ENCODE measurements at regions not wholly inside any gene's neighbourhood (a gene's known extent, or its start where the extent isn't known, plus 50 kb on each side); places are given as distances from the start of the nearest gene placed in this dataset.
"Not testable (repeated sequence)": the region's sequence is repeated elsewhere in the genome, so short reads cannot be mapped to it uniquely, and the experiment has no call there.

DNA sequence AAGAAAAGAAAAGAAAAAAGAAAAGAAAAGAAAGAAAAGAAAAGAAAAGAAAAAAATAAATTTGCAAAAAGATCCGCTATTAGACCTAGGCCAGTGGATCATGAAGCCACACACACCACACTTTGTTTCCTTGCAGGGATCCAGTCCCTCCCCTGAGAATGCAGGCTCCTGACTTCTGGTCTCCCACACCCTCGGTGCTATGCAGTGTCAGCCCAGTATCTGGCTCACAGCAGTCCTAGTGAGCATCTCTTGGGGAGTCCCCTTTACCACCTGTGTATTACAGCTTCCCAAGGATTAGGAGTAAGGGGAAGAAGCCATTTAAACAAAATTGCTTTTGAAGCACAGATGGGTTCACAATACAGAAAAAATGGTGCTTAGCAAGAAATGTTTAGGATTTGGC lies 174.1 kb upstream of the IRF2BP2 start:
- not testable (repeated sequence) for DNase-seq

DNA sequence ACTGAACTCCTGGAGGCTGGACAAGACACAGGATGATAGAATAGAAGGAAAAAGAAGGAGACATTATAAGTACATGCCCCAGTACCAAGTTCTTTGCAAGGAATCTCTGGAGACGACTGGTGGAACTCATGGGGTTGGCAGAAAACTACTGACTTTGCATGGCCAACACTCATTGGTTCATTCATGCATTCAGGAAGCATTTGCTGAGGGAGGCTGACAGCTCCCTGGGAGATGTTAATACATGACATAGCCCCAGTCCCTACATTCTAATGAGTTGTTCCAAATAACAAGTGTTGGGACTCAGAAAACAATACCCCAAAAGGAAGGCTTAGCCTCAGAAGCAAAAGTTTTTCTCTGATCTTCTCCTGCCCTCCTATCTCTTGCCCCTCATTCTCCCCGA lies 172.8 kb upstream of the IRF2BP2 start:
- DNase-seq, result no peak

DNA sequence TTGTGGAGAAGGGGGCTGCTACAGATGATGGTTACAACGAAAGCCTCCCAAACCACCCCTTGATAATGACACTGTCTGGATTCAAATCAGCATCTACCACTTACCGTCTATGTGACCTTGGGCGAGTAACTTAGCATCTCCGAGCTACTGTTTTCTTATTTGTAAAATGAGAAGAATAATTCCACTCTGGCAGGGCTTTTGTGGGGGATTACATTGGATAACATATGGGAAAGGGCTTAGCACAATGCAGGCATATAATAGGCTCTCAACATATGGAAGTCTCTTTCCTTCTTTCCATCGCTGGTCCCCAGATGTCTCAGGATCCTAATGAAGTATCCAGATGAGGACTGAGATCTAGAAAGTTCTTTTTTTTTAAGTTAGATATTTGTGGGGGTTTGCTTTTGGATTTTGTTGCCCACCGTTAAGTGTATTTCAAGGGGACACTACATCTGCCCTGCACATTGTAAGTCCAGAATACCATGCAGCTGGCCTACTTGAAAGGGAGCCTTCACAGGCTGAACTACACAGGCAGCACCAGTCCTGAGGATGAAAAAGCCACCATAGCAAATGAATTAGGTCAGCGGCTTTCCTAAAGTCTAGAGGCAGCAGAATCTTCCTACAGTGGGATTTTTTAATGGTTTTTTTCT lies 172.2 kb upstream of the IRF2BP2 start:
- no peak for DNase-seq

DNA sequence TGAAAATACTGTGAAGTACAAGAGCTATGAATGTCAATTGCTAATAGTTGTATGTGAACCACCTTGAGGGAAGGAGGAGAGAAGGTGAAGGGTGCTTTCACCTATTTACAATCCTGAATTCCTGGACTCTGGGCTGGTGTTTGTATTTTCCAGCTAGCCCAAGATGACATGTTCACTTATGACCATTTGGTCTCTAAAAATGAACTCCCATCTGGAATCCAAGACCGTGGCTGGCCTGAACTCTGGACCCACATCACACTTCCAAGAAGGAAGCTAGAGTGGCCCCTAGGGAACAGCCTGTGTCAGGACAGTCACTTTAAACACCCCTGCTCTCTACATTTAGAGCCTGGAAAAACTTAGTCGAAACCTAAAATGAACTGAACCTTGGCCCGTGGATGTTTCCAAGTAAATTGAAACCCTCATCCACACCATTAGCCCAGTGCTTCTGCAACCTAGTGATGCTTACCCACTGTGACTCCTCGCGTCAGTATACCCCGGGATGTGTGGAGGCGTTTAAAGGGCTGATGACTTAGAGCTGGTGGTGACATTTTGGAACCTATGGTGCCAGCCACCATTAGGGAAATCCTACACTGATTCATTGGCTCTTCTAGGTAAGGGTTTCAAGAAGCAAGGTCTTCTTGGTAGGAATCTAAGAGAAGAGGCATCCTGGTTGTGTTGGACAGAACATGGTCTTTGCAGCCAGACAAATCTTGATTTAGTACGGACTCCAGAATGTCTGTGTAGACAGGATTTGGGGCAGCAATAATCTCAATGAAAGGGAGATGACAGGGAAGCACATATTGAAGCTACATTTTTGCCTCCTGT lies 171.5 kb upstream of the IRF2BP2 start:
- peak; percentile 54 for DNase-seq

DNA sequence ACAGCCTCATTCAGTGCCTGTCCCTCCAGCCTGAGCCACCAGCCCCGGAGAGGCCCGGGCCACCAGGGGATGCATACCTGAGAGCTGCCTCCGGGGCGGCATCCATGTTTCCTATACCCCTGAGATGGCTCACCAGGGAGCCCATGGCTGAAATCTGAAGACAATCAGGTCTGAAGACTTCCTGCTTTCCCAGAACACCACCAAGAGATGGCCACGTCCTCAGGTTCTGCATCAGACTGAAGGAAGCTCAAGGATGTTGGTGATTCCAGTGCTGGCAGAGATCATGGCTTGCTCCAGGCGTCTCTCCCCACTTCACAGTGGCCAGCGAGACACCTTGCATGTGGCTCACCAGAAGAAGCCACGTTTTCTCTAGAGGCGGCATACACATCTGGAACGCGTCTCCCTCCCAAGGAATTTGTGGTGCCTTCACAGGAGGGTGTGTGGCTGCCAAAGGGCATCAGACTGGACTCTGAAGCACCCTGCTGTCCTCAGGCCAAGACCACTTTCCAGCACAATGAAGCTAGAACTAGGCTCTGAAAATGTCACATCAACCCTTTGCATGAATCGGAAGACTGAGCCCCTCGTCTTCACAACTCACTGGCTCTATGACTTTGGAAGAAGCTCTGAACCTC lies 170.7 kb upstream of the IRF2BP2 start:
- no peak for DNase-seq

DNA sequence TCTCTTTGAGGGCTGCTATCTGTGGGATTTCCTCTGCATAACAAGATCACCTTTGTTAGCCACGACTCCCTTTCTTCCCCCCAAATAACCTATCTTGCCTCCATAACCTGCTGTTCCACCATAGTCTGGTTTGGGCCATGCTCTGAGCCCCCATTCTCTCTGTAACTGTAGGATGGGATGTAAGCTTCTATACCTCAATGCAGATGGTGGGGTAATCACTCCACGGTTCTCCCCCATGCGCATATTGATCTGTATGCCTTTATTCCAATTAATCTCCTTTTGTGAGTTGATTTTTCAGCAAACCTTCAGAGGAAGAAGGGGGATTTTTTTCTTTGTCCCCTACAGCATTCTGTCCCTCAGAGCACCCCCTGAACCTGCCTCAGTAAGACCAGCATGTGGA lies 170.1 kb upstream of the IRF2BP2 start:
- no peak for DNase-seq

DNA sequence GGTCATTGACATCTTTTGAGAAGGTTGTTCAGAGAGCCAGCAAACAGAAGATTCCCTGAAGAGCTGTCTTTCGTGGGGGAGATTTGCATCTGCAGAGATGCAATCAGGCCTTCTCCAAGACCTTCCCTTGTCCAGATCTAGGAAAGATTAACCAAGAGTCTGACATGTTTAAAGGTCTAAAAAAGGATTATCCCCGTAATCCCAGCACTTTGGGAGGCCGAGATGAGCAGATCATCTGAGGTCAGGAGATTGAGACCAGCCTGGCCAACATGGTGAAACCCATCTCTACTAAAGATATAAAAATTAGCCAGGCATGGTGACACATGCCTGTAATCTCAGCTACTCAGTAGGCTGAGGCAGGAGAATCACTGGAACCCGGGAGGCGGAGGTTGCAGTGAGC lies 169.6 kb upstream of the IRF2BP2 start:
- not testable (repeated sequence) for DNase-seq

DNA sequence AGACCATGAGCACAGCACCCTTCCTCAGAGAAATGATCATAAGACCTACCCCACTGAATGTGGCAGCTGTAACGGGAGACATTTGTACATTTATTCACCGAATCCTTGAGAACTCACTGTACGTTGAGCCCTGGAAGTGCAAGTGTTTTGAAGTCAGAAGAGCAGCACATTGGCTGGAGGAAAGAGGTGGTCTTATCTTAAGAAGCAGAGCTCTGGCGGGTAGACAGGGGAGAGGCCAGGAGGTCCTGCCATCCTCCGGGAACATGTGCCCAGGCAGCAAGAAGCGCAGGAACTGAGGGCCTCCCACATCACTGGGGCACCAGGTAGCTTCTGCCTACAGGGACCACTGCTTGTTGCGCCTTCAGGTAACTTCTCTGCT lies 169.2 kb upstream of the IRF2BP2 start:
- DNase-seq, result no peak

DNA sequence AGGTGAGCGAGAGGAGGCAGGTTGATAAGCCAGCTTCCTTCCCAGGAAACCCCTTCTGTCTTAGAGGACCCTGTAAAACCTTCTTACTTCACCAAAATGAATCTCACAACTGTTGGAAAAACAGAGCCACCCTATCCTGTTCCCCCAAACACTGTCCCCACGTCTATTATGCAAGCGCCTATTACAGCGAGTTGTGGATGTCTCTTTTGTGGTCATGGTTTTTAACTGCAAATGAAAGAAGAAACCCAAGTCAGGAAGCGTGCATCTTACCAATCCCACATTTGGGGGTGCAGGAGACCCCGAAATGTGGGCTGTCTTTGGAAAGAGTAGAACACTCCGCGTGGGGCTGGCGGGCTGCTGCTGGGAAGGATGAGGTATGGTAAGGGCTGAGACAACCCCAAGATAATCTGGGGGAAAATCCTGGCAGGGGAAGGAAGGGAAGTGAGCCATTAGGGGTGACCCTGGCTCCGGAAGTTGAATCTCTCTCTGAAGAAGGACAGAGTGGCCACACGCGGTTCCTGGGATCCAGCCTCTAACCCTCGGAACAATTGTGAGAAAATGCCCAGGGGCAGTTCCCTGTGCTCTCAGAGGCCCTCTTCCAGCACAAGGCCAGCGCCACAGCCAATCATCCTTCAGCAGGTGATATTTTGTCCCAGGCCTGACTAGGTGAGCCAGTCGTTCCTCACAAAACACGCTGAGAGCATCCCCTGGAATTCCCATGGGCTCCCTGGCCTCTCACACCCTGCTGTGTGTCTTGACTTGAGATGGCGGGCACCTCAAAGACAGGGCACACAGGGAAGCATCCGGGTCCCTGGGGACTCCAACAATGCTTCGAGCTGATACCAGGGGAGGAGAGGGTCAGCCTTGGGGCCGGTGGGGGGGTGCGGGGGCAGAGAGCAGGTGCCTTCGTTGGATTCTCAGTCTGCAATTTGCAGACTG lies 168.5 kb upstream of the IRF2BP2 start:
- DNase-seq, result no peak

DNA sequence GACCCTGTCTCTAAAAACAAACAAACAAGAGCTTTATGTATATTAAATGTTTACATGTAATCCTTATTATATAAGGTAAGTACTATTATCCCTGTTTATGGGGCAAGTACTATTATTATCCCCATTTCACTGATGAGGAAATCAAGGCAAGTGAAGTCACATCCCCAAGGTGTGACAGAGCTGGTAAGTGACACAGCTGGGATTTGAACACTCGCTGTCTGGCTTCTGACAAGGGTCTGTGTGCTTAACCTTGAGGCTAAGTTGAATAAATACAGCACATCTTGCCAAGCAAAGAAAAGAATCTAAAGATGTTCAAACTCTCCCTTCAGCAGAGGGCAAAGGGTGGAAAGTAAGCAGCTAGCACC lies 167.9 kb upstream of the IRF2BP2 start:
- DNase-seq, result no peak

DNA sequence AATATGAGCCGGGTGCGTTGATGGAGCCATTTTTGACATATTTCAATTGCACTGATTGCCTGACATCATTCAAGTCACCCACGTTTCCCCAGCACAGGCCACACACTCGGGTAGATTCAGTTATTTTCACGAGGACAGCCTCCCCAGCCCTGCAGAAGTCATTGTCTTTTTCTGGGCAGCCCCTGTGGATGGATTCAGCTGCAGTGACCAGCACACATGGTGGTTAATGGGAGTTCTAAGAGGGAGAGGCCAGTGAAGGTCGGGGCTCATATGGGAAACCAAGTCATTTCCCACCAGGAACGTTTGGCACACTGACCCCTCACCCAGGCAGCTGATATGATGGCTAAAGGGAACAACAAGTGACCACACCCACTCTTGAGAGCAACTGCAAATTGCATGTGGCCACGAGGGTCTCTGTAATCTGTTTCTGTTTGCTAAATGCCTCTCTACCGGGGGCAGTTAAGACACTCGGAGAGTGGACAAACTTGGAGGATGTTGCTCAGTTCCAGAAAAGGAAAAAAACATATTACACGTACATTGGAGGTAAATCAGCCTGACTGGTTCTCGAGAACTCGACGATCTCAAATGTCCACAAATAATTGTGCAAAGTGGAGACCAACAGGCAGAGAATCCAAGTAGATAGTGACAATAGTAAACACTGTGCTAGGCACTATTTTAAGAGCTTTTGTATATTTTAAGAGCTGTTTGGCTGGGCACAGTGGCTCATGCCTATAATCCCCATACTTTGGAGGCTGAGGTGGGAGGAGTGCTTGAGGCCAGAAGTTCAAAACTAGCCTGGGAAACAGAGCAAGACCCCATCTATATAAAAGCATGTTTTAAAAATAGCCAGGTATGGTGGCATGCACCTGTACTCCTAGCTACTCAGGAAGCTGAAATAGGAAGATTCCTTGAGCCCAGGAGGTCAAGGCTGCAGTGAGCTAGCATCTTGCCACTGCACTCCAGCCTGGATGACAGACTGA lies 167.2 kb upstream of the IRF2BP2 start:
- no peak for DNase-seq

DNA sequence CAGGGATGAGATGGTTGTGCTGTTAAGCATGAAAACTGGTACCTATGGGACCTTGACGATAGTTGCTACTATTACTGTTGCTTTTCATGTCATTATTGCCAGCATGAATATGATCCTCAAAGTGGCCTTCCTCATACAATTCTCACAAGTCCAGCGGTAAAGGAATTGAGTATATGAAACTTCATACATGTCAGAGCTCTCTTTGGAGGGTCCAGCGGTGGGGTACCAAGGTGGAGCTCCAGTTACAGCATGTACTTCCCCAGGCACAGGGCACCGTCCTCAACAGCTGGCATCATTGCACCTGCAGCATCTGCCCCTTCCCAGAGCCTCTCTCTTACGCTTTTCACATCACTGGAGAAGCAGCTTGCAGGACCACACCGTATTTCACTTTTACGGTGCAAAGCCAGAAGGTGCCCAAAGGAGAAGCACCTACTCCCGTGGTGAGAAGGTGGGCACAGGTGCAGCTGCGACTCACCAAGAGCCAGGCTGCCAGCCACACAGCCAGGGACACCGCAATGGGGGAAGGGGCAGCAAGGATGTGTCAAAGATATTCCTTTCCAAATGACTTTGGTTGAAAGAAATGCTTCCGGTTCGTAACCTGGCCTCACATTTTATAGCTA lies 166.4 kb upstream of the IRF2BP2 start:
- DNase-seq, result no peak

DNA sequence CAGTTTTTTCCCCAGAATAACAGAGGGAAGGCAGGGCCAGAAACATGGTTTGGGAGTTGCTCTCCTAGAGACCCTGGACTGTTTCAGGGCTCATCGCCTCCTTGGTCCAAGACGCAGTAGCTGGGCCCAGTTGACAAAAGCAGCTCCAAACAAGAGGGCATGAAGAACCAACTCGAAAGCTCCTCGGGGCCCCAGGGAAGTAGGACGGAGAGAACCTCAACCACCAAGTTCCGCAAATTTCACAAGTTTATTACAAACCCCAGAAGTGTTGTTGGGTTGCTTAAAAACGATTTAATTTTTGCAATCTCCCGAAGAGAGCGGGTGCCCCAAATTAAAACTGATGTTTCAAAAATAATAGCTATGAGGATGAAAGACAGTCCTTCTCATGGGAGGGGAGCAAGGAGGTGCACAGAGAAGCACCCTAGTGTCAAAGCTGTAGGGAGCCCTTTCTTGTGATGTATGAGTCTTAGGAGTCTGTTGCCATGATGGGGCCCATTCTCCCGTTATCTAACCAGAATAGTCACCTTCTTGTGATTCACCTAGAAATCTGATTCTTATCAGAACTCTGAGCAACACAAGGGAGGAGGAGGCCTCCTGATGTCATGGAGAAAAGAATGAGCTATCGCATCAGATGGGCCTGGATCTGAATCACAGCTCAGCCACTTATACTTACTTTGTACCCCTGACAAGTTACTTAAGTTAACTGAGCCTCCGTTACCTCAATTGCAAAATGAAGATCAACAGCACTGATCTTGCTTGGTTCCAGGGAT lies 165.7 kb upstream of the IRF2BP2 start:
- peak; percentile 56 for DNase-seq

DNA sequence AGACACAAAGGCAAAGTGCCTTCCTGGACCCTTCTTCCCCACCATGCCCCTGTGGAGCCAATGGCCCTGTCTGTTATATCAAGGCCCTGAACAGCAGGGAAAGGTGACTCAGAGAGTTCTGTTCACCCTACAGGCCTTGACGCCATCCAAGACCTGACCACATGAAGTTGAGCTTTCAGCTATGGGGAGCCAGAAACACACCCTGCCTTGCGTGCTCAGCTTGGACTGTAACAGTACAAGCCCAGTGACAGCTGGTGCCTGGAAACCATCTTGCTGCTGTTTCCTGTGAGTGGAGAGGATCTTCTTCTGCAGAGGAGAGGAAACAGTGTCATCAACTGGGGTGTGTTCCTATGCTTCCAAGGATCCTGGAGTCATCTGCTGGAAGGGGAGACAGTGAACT lies 165.0 kb upstream of the IRF2BP2 start:
- DNase-seq, result no peak

DNA sequence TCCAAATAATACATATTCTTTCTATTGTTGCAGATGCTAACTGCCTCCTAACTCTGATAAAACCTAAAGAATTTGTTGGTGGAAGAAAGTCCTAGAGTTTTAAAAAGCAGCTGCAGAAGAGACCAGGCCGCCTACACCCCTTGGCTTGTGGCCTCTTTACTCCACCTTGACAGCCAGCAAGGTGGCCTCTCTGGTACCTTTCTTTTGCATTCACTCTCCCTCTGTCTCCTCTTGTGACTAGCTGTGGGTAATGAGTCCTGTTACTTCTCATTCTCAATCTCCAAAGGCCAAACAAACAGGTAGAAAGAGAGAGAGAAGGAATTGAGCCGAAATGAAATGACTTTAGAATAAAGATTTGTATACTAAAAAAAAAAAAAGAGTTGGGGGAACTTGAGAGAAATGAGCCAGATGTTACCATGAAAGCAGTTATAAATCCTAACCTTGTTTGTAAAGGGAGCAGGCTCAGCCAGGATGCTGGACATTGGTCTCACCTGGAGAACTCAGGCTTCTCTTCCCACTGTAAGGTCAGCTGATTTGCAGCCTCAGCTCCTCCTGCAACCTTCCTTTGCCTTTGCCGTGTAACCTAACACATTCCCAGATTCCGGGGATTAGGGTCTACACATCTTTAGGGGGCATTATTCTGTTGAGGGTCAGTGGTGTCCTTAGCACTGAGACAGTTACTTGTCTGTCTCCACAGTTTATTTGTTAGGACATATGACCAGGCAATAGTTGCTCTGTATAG lies 164.1 kb upstream of the IRF2BP2 start:
- no peak for DNase-seq

DNA sequence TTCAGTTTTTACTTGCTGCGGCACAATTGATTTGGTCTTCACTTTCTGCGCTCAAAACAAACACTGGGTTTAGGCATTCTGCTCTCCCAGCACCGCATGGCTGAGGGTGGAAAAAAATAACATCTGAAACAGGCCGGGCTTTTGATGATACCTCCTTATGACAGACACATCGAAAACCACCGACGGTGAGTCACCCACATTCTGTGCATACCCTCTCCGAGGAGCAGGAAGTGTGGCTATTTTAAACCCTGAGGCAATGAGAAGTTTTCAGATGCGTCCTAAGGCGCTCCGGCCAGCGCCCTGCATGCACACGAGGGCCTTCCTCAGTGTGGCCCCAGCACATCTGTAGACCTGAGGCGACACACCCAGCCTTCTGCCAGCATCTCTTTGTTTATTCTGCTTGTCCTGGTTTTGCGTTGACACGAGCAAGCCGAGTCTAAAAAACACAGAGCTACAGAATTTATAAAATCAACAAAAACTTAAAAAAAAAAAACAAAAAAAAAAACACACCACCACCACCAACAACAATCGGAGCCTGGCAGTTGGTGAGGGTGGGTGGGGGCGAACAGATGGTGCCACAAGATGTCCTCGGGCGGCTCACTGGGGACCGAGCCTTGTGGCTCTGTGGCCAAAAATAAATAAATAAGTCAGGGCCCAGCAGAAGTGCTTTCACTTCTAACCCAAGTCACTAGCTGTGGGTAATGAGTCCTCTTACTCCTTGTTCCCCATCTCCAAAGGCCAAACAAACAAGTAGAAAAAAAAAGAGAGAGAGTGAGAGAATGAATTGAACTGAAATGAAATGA lies 162.6 kb upstream of the IRF2BP2 start:
- DNase-seq, result peak; percentile 91

DNA sequence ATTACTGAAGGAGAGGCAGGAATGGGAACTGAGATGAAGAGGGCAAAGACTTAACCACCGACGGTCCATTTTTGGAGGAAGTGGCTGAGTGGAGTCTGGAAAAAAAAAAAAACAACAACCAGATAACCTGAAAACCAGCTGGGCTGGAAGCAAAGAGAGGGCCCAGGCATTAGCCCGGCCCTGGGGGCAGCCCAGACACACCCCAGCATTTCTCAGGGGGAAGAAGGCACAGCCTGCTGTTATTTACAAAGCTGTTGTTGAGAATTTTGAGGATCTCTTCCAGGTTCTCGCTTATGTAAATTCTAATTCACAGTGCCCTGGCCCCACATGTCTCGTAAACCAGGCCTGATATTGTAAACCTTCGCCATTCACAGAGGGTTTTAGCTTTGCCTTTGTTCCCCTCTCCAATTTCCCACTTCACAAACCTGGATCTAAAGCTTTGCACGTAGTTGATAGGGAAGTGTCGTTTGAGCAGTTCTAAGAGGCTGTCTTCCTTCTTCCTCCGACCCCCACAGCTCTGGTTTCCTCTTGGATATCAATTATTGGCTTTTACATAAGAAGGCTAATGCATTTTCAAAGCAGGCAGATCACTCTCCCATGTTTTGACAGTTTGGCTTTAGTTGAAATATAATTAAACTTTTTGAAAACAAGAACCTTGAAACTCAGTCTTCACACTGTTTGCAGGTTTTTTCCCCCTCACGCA lies 161.8 kb upstream of the IRF2BP2 start:
- DNase-seq, result no peak

DNA sequence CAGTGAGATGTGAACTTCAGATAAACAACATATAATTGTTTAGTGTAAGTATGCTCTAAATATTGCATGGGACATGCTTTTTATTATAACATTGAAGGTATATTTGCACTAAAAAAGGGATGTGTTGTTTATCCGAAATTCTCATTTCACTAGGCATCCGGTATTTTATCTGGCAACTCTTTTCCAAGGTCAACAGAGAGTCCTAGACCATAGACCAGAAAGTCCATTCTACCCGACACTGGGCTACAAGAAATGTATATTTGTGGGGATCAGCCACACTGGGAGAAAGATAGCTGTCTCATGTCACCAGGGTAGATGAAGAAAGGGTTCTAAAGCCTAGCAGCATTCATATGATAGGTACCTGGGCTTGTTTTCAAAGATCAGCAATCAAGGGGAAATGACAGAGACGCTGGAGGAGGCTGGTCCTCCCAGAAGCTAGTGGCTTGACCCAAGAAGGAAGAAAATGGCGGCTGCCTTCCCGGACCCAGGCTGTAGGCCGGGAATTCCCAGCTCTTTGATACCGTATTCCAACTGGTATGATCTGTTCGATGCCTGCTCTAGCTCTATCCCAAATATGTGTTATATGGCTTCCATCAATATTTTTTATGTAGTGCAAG lies 161.1 kb upstream of the IRF2BP2 start:
- no peak for DNase-seq
